ENCODE measurements at regions not wholly inside any gene's neighbourhood (a gene's known extent, or its start where the extent isn't known, plus 50 kb on each side); places are given as distances from the start of the nearest gene placed in this dataset.
A peak's percentile ranks its signal among the peaks of the same experiment; 100 is the strongest.
"Not testable (repeated sequence)": the region's sequence is repeated elsewhere in the genome, so short reads cannot be mapped to it uniquely, and the experiment has no call there.

DNA sequence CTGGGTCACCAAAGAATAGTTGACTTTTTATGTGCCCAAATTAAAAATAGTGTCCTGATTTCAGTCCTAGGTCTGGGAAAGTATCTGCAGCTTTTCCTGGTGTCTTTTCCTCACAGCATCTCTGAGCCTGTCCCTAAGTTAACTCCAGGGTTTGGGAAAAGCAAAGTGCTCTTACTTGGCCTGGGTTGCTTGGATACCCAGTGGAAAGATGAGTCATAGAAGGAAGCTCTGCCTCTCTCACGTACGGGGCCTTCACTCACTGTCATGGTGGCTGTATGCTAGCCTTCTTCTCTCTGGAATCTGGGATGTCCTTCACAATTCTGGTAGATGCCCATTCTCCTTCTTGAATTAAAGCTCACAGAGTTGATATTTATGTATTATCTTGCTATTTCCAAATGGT lies 607.3 kb downstream of the ANKRD50 start:
- no peak for DNase-seq (ENCODE audit: low read depth)

DNA sequence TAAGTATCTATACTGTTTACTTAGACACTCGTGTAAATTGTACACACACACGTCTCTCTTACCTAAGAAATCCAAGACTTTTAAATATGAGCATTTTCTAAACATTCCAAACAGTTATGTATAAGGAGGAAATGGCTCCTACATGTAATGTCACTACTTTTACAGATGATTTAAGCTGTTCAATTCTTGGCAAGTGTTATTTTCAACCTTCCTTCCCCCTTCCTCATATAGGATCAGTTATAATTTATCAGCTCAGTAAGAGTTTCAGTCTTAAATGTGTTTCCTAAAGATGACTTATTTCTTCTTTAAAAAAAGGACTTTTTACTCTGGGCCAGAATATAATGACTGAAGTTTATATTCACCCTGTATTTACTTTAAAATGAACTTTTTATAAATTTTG lies 601.1 kb downstream of the ANKRD50 start:
- no peak for DNase-seq (ENCODE audit: low read depth)

DNA sequence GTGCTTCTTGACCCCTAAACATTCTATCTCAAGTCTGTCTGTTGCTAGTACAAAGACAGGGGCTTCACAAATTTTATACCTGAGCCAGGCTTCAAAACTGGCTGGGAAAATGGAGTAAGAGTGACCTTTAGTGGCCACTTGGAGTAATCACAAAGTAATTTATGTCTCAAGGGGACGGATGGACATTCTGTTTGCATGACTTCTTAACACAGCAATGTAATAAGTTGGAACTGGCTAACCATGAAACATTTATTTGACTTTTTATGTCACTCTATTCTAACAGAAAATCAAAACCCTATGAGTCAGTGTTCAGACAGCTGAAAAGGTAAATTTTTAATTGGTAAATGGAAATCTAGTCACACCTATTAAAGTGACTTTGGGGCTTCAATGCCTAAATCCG lies 600.6 kb downstream of the ANKRD50 start:
- peak; percentile 7 for DNase-seq (ENCODE audit: low read depth)

DNA sequence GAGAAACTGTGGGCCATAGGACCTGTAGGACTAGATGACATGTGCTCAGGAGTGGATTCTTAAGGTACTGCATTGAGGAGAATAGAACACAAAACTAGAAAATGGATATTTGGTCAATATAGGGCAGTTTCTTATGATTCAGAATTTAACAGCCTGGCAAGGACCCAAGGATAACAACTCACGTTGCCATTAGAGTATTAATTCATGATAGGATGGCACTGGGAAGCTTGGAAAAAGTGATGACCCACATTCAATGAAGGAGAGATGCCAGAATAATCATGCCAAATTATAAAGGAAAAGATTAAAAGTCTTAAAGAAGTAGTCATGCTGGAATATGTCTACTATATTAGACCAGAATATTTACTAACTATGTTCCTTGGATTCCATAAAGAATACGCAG lies 594.5 kb downstream of the ANKRD50 start:
- no peak for DNase-seq (ENCODE audit: low read depth)

DNA sequence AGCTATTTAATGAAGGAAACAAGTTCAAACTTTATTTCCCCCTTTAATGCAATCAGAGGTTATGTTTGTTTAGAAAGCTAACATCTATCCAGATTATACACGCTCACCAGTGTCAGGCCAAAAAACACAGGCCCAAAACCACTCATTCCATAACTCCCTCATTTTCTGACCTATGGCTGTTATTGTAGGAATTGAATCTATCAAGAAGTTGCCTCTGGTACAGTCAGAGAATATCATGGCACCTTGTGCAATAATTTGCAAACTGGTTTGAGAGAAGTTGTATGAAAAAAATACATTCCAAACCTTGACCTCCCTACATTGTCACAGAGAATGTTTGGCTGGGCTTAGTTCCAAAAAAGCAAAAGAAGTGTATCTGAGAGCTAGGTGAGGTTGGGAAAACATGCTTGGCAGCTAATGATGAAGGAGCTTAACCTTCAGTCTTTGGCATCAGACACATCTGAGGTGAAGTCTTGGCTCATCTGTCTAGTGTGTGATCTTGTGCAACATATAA lies 591.0 kb downstream of the ANKRD50 start:
- DNase-seq (ENCODE audit: low read depth), result no peak

DNA sequence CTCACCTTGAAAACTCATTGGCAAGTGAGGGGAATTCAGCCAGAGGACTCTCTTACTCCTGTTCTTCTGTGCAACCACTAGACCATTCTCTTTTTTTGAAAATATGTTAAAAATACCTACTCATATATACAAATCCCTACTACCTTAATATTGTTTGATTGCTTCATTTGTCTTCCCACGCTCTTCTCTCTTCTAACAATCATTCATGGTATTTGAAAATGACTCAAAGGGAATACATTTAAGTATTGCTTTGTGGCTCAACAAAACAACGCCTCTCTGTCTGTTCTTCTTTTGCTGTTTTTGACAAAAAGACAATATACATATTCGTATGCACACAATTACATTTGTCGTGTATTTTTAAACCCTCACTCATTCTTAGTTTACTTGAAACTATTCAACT lies 589.4 kb downstream of the ANKRD50 start:
- DNase-seq (ENCODE audit: low read depth), result no peak

DNA sequence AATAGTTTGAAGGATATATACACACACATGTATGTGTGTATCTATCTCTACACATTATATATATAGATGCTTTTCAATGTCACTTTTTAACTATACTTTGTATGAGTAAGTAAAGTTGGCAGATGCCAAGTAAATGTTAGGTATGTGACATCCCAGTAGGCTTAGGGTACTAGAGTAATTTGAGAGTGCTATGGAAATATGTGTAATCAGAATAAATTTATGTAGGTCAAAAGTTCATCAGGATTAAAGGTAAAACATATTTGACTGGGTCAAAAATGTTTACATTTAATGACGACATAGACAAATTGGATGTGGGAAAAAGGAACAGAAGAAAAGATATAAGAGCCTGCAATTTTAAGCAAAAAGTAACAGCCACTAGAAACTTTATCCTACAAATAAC lies 588.8 kb downstream of the ANKRD50 start:
- DNase-seq (ENCODE audit: low read depth), result no peak

DNA sequence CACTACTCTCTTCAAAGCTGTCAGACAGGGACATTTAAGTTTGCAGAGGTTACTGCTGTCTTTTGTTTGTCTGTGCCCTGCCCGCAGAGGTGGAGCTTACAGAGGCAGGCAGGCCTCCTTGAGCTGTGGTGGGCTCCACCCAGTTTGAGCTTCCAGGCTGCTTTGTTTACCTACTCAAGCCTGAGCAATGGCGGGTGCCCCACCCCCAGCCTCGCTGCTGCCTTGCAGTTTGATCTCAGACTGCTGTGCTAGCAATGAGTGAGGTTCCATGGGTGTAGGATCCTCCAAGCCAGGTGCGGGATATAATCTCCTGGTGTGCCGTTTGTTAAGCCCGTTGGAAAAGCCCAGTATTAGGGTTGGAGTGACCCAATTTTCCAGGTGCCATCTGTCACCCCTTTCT lies 581.2 kb downstream of the ANKRD50 start:
- not testable (repeated sequence) for DNase-seq (ENCODE audit: low read depth)

DNA sequence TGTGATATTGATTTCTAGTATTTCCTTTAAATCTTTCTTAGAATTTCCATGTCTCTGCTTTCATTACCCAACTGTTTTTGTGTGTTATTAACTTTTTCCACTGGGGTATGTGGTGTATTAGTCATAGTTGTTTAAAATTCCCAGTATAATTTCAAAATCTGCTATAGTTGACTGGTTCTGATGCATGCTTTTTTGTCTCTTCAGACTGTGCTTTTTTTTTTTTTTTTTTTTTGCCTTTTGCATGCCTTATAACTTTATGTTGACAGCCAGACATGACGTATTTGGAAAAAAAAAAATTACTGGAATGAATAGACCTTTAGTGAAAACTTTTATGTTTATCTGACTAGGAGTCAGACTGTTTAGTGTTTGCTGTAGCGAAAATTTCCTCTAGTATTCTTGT lies 580.4 kb downstream of the ANKRD50 start:
- no peak for DNase-seq (ENCODE audit: low read depth)

DNA sequence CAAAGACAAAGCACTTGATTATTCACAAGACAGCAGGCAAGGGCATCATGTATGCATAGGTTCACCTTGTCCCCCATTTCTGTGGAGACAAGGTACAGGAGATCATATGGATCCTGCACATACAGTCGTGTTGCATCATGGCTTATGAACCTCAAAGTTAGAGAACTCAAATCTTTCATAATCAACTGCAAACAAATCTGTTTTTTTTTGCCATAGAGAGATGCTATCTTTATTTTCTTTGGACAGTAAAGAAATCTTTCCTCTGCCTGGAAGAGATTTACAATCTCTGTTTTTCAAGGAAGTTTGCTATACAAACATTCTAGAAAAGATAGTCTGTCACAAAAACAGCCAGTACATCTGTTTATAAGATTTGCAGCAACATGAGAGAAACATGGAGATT lies 578.8 kb downstream of the ANKRD50 start:
- DNase-seq (ENCODE audit: low read depth), result no peak

DNA sequence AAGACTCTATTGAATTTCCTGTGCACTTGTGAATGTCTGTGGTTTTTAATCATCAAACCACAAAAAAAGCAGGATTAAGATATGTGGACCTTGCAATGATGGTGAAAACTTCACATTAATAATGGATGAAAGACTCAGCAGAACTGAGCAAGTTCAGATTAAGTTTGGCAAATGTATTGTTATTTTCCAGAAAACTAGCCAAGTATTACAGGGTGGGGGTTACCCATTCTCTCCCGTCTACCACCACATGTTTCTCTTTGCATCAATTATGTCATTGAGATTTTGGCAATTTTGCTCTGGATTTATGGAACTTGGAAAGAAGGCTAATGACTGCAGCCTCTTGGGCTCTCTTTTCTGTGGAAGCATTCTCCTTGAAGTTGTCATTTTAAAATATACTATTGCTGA lies 577.1 kb downstream of the ANKRD50 start:
- DNase-seq (ENCODE audit: low read depth), result no peak

DNA sequence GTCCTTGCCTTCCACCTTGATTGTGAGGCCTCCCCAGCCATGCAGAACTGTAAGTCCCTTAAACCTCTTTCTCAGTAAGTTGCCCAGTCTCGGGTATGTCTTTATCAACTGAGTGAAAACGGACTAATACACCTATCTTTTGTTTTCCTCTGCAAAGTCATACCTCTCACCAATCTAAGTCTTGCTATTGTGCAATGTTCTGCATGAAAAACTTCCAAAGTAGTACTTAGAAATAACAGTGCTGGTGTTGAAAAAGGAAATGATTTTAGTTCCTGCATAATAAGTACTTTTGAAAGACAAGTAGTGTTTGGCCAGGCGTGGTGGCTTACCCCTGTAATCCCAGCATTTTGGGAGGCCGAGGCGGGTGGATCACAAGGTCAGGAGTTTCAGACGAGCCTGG lies 573.5 kb downstream of the ANKRD50 start:
- no peak for DNase-seq (ENCODE audit: low read depth)

DNA sequence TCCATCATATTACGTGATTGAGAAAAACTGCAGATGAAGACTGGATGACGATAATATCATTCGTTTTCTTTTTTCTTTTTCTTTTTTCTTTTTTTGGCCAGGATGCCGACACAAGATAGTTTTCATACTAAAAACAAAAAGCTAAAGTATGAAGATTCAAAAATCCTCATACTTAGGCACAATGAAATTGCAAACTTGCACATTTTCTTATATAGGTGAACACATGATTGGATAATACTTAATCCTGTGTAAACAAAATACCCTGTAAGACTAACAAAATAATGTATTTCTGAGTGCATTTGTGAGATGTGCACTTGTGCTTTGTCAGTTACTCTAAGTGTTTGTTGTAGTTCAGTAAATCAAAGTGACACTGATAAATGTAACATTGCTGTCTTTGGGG lies 568.9 kb downstream of the ANKRD50 start:
- DNase-seq (ENCODE audit: low read depth), result no peak

DNA sequence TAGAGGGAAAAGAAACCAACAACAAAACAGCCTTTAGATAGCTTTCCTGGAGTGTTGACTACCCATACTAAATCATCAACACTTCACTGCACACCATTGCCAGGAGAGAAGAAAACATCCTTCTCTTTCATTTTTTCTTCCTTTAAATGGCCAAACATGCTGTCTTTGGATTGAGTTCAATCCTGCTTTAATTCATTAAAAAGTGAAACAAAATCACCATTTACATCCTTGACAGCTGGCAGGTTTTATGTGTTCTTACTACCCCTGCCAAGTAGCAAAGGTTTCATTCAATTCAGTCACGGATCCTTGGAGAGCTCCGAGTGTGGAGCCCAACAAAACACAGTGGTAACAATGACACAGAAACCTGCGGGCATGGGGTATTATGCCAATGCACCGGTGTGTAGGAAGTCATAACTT lies 568.3 kb downstream of the ANKRD50 start:
- DNase-seq (ENCODE audit: low read depth), result no peak

DNA sequence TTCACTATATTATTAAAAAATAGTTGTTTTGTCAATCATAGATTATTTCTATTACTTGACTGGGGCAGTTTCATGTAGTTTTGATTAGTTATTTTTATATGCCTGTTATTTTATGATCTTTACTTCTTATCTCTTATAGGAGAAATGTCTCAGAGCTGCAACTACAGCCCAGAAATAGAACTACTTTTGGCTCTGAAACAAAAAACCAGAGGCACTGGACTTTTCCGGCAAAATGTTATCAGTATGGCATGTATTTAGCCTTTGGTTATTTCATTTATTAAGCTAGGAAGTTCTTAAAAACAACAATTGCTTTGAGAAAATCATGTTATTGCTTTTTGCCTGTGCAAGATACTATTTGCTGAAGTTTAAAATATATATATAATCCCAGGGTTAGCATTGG lies 566.5 kb downstream of the ANKRD50 start:
- no peak for DNase-seq (ENCODE audit: low read depth)

DNA sequence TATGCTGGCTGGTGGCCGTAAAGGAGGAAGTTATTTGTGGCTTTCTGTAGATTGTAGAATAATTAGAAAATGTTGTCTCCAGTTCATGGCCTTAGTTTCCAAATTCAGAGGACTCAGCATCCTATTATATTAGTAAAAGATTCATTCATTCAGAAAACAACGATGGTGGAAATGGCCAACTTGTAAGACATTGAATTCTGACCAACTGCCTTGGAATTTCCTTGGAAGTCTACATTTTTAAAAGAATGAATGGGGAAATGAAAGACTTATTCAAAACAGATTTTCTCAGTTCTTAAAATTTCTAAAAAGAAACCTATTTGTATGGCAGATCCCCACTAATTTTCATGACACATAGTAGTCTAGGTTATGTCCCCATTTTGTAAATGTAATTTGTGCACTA lies 561.5 kb downstream of the ANKRD50 start:
- no peak for DNase-seq (ENCODE audit: low read depth)

DNA sequence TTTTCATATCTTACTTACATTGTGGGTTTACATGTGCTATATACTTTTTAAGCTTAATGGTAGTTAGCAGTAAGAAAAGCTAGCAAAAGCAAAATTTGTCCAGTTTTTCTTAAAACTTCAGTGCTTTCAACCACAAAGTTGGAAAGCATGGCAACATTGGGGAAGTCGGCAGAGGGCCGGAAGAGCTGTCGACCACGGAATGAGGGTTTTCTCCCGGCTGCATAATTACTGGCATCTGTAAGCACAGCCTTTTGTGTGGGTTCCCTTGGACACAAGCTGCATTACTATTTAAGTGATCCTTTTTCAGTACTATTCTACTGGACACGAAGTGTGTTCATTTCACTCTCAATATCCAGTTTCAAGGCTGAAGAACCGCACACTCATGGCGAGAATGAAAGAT lies 560.4 kb downstream of the ANKRD50 start:
- peak; percentile 3 for DNase-seq (ENCODE audit: low read depth)

DNA sequence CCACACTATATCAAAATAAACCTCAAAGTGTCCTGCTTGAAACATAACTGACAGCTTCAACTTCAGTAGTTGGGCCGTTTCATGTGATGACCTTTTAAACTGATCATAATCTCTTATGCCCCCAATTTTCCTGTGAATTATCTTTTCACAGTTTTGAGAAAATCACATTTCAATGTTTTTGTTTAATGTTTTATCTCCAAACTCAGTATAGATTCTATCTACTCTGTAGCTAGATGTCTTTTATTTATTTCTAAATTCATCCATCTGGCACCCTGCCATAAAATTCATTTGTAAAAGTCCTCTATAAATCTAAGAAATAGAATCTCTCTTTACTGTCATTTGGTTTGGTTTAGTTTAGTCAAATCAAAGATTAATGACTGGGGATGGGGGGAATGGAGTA lies 557.3 kb downstream of the ANKRD50 start:
- DNase-seq (ENCODE audit: low read depth), result no peak

DNA sequence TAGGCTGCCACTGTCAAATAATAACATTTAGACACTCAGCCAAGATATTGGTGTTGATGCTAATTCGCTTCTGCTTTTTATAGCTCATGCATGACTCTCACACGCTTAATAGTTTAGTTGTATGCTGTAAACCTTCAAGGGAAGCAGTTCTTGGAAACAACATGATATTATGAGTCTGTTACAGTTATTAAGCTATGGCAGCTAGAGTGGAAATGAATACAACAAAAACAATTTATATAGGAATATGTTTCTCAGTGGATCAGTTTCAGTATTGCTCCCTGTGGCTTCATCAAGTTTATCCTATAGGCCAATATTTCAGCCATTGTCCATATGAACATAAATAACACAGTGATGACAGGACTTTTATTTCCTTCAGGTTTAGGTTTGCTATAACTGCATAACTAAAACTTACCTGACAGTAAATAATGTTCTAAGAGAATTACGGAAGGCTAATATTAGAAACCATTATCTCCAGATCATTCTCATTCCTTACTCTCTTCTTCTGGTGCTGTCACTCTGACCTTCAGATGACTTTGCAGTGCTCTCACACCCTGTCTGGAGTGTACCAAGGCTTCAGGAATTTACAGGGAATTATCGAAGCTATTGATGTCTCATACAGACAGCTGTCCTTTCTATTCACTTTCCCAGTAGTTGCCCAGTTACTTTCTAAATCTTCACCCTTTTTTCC lies 555.0 kb downstream of the ANKRD50 start:
- DNase-seq (ENCODE audit: low read depth), result no peak

DNA sequence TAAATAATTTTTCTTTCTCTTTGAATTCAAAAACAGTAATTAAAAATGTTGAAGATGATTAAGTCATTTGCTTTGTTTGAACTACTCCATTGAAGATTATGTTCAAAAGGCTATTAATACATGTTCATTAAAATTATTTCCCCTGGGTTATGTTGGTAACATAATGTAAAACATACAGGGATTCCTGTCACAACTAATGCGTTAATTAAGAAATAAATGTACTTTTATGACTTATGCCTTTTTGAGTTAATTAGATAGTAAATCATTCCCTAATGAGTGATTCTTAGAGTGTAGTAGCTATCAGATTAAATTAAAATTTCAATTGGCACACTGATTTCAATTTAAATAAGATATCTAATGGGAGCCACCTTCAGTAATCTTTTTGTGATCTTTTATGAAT lies 549.1 kb downstream of the ANKRD50 start:
- DNase-seq (ENCODE audit: low read depth), result no peak

DNA sequence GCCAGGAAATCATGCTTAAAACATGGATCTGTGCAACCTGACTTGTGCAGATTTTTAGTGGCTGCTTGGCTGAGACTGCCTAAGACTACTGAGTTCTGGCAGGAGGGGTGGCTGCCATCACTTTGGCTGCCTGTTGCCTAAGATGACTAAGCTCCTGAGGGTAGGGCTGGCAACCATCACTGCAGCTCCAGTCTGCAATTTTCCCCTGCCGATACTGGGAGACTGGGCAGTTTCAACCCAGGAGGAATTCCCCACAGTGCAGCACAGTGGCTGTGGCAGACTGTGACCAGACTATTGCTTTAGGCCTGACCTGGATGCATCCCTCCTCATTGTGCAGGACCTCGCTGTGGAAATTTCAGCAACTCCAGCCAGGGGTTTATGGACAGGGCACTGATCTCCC lies 544.9 kb downstream of the ANKRD50 start:
- no peak for DNase-seq (ENCODE audit: low read depth)

DNA sequence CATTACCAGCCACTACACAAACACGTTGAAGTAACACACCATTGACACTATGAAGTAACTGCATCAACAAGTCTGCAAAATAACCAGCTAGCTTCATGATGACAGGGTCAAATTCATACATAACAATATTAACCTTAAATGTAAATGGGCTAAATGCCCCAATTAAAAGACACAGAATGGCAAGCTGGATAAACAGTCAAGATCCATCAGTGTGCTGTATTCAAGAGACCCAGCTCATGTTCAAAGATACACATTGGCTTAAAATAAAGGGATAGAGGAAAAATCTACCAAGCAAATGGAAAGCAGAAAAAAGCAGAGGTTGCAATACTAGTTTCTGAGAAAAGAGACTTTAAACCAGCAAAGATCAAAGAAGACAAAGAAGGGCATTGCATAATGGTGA lies 543.0 kb downstream of the ANKRD50 start:
- DNase-seq (ENCODE audit: low read depth), result not testable (repeated sequence)

DNA sequence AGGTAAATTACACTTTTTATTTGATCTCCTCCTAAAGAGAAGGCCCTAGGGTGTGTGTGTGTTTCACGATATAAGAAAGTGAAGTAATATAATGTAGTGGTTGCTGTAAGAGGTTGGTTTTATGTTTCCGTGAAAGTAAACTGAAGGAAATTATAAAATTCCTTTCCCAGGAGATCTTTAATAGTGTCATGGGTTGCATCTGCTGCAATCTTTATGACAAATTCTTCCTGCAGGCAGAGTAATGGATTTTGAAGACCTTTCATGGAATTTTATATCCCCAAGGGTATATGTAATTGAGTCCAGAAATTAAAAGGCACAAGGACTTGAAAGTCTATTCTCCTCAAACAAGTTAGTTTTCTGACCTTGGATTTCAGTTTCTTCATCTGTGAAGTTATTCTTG lies 538.6 kb downstream of the ANKRD50 start:
- DNase-seq (ENCODE audit: low read depth), result no peak

DNA sequence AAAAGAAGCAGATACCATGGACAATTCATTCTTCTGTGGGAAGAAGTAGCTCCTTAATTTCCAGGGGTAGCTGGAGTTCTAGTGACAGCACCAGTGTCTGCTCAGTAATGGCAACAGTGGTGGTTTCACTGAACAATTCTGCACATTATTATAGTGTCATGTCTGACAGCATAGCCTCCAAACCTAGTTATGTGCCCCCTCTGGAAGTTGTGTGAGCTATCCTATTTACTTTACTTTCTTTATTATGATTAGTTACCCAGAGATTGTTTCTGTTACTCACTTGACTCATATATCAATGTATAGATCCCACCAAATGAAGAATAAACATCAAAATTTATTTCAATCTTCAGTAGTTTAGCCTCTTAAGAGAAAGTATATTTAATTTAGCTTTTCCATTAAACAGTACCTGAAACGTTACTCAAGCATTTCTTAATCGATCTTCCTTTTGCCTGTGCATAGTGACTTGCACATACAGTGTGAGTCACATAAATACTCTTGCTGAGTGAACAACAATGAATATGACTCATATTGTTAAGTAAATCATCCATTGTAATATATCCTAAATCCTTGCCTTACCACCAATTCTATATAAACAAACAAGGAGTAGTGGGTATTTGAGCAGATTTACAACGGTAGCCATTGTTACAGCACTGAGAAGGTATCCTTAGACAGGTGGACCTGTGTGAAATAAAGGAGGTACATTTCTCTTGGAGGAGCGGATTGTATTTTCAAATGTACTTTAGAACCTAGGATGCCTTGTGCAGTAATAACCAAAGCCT lies 534.7 kb downstream of the ANKRD50 start:
- DNase-seq (ENCODE audit: low read depth), result no peak

All from CMK (cell line).